ENCODE measurements at regions not wholly inside any gene's neighbourhood (a gene's known extent, or its start where the extent isn't known, plus 50 kb on each side); places are given as distances from the start of the nearest gene placed in this dataset.
"Not testable (repeated sequence)": the region's sequence is repeated elsewhere in the genome, so short reads cannot be mapped to it uniquely, and the experiment has no call there.

DNA sequence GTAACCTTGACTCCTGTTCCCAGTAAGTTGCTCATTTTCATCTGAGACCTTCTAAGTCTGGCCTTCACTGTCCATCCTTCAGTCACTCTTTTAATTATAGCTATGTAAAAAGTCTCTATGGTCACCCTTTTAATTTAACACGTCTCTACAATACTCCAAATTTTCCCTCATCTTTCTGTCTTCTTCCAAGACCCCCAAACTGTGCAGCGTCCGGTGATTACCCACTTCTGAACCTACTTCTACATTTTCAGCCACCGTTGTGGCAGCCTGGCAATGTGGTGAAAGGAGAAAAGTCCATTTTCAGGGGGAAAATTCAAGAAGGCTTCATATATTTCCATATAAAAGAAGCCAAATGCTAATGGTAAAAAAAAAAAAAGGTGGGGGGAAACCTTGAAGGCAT lies 283.4 kb downstream of the POTED start:
- DNase-seq; ATAC-seq; H3K27ac ChIP-seq; H3K4me3 ChIP-seq; H3K9me3 ChIP-seq; H3K4me1 ChIP-seq; H3K36me3 ChIP-seq; H3K27me3 ChIP-seq; intact Hi-C loops (cut with DNase I): not testable (repeated sequence)
- WGBS, 4 donors: 55 to 69% (median 58%) methylated on average over 4 of the region's 4 CpGs

DNA sequence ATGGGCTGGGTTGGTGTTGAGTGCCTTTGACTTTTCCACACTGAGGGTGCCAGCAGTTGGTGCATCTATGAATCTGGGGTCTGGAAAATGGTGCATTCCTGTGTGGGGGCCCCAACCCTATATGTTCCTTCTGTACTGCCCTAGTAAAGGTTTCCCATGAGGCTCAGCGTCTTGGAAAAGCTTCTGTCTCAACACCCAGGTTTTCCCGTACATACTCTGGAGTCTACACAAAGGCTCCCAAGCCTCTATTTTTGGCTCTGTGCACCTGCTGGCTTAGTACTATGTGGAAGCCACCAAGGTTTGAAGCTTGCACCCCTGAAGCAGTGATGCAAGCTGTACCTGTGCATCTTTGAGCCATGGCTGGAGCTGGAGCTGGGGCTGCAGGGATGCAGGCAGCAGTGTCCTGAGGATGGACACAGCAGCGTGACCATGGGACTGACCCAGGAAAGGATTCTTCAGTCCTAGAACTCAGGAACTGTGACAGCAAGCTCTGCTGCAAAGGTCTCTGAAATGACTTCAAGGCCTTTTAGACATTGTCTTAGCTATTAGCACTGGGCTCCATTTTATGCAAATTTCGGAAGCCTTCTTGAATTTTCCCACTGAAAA lies 282.7 kb downstream of the POTED start:
- H3K27ac ChIP-seq; H3K4me3 ChIP-seq; intact Hi-C loops (cut with DNase I); ATAC-seq; DNase-seq; H3K36me3 ChIP-seq; H3K27me3 ChIP-seq; H3K9me3 ChIP-seq; H3K4me1 ChIP-seq: not testable (repeated sequence)
- WGBS, 4 donors: 59 to 71% (median 60%) methylated on average over 4 of the region's 4 CpGs

DNA sequence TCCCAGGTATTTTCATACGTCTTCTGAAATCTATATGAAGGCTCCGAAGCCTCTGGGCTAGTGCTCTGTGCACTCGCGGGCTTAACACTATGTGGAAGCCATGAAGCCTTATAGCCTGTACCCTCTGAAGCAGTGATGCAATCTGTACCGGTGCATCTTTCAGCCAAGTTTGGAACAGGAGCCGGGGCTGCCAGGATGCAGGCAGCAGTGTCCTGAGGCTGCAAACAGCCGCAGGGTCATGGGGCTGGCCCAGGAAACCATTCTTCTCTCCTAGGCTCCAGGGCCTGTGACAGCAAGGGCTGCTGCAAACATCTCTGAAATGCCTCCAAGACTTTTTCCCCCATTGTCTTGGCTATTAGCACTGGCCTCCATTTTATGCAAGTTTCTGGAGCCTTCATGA lies 279.6 kb downstream of the POTED start:
- H3K27ac ChIP-seq; H3K36me3 ChIP-seq; H3K9me3 ChIP-seq; DNase-seq; H3K4me1 ChIP-seq; H3K4me3 ChIP-seq; H3K27me3 ChIP-seq; ATAC-seq; intact Hi-C loops (cut with DNase I): not testable (repeated sequence)
- 59 to 74% (median 69%) methylated on average over 7 of the region's 7 CpGs for WGBS, 4 donors

DNA sequence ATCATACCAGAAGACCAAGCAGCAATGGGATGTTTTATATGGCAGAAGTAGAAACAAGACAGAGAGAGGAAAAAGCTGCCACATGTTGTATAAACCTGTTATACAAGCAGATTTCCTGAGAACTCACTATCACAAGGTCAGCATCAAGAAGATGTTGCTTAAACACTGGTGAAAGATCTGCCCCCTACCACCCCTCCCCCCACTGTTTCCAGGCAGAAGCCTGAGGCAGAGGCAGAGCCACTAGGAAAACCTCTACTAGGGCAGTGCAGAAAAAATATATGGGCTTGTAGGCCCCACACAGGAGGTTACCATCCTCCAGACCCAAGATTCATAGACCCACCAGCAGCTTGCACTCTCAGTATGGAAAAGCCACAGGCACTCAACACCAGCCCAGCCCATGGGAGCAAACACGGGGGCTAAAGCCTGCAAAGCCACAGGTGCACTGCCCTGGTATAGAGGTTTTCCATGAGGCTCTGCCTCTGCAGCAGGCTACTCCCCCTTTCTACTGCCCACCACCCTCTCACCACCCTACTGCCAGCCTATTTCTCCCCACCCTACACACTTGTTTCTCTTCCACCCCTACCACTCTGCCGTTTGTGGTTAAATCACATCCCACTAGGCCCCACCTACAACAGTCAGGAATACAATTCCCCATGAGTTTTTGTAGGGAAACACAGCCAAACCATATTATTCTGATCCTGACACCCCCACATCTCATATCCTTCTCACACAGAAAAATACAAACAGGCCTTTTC lies 274.2 kb downstream of the POTED start:
- H3K4me3 ChIP-seq; H3K4me1 ChIP-seq; DNase-seq; H3K36me3 ChIP-seq; ATAC-seq; intact Hi-C loops (cut with DNase I); H3K9me3 ChIP-seq; H3K27me3 ChIP-seq; H3K27ac ChIP-seq: not testable (repeated sequence)
- whole genome bisulfite sequencing, 4 donors: 78 to 86% (median 80%) methylated on average over 2 of the region's 2 CpGs

DNA sequence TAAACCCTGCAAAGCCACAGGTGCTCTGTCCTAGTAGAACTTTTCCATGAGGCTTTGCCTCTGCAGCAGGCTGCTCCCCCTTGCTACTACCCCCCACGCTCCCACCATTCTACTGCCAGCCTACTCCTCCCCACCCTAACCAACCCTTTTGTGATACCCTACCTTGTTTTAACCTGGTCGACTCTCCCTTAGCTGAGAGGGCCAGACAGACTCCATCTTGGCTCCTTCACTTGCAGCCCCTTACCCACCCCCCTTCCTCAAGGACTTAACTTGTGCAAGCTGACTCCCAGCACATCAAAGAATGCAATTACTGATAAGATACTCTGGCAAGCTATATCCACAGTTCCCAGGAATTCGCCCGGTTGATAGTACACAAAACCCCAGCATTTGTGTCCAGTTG lies 267.9 kb downstream of the POTED start:
- H3K36me3 ChIP-seq; H3K4me1 ChIP-seq; DNase-seq; H3K27ac ChIP-seq; intact Hi-C loops (cut with DNase I); H3K4me3 ChIP-seq; ATAC-seq; H3K9me3 ChIP-seq; H3K27me3 ChIP-seq: not testable (repeated sequence)
- 60 to 74% (median 68%) methylated on average over 4 of the region's 4 CpGs for WGBS, 4 donors

DNA sequence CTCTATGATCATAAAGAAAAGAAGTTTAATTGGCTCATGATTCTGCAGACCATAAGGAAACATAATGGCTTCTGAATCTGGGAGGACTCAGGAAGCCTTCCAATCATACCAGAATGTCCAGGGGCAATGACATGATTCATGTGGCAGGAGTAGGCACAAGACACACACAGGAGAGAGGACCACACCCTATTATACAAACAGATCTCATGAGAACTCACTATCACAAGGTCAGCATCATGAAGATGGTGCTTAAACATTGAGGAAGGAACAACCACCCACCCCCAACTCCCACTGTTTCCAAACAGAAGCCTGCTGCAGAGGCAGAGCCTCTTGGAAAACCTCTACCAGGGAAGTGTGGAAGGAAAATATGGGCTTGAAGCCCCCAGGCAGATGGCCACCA lies 267.4 kb downstream of the POTED start:
- H3K4me1 ChIP-seq; H3K9me3 ChIP-seq; H3K27ac ChIP-seq; H3K27me3 ChIP-seq; DNase-seq; H3K36me3 ChIP-seq; ATAC-seq; H3K4me3 ChIP-seq; intact Hi-C loops (cut with DNase I): not testable (repeated sequence)

DNA sequence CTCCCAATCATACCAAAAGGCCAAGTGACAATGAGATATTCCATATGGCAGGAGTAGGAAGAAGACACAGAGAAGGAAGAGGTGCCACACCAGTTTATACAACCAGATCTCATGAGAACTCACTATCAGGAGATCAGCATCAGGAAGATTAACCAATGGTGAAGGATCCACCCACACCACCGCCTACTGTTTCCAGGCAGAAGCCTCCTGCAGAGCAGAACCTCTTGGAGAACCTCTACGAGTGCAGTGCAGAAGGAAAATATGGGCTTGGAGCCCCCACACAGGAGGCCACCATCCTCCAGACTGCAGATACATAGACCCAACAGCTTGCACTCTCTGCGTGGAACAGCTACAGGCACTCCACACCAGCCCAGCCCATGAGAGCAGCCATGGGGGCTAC lies 264.4 kb downstream of the POTED start:
- DNase-seq; H3K27me3 ChIP-seq; H3K4me3 ChIP-seq; H3K27ac ChIP-seq; ATAC-seq; intact Hi-C loops (cut with DNase I); H3K9me3 ChIP-seq; H3K36me3 ChIP-seq; H3K4me1 ChIP-seq: not testable (repeated sequence)
- WGBS, 4 donors: 43 to 76% (median 57%) methylated on average over 2 to 3 of the region's 3 CpGs

DNA sequence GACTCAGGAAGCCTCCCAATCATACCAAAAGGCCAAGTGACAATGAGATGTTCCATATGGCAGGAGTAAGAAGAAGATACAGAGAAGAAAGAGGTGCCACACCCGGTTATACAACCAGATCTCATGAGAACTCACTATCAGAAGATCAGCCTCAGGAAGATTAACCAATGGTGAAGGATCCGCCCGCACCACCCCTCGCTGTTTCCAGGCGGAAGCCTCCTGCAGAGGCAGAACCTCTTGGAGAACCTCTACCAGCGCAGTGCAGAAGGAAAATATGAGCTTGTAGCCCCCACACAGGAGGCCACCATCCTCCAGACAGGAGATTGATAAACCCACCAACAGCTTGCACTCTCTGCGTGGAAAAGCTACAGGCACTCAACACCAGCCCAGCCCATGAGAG lies 245.1 kb downstream of the POTED start:
- intact Hi-C loops (cut with DNase I): no loop called here

DNA sequence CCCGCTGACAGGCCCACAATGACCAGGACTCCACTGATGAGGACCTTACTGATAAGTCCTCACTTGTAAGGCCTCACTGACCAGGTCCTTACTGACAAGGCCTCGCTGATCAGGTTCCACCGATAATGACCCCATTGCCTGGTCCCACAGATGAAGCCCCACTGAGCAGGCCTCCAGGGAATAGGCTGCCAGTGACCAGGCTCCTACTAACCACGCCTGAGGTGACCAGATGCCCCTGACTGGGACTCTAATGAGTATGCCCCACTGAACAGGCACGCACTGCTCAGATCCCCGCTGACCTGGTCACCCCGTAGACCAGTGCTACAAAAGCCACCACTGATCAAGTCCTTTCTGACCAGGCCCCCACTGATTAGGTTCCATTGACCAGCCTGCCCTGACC lies 241.2 kb downstream of the POTED start:
- 30 to 78% (median 70%) methylated on average over 1 to 7 of the region's 7 CpGs for WGBS, 4 donors
- intact Hi-C loops (cut with DNase I); H3K9me3 ChIP-seq; H3K4me1 ChIP-seq; DNase-seq; H3K27ac ChIP-seq; ATAC-seq; H3K27me3 ChIP-seq; H3K4me3 ChIP-seq; H3K36me3 ChIP-seq: not testable (repeated sequence)

More for the DNA sequence above, 245.1 kb downstream of the POTED start:
- no peak for ATAC-seq
- Histone ChIP-seq H3K4me3 (no peak overlapping the region), H3K27me3 (no peaks in the 10 kb centered on the region), H3K27ac (no peak overlapping the region), H3K36me3 (no peaks in the 10 kb centered on the region), H3K9me3 (no peaks in the 10 kb centered on the region), H3K4me1 (no peaks in the 10 kb centered on the region)
- WGBS, 4 donors: 68 to 79% (median 73%) methylated on average over 7 of the region's 7 CpGs
- DNase-seq: no peak
- no peak for TF ChIP-seq POLR2A (IDR thresholded peaks at IDR 0.05)
- TF ChIP-seq, protein P1, sequence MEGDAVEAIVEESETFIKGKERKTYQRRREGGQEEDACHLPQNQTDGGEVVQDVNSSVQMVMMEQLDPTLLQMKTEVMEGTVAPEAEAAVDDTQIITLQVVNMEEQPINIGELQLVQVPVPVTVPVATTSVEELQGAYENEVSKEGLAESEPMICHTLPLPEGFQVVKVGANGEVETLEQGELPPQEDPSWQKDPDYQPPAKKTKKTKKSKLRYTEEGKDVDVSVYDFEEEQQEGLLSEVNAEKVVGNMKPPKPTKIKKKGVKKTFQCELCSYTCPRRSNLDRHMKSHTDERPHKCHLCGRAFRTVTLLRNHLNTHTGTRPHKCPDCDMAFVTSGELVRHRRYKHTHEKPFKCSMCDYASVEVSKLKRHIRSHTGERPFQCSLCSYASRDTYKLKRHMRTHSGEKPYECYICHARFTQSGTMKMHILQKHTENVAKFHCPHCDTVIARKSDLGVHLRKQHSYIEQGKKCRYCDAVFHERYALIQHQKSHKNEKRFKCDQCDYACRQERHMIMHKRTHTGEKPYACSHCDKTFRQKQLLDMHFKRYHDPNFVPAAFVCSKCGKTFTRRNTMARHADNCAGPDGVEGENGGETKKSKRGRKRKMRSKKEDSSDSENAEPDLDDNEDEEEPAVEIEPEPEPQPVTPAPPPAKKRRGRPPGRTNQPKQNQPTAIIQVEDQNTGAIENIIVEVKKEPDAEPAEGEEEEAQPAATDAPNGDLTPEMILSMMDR (IDR thresholded peaks at IDR 0.05): no peak

DNA sequence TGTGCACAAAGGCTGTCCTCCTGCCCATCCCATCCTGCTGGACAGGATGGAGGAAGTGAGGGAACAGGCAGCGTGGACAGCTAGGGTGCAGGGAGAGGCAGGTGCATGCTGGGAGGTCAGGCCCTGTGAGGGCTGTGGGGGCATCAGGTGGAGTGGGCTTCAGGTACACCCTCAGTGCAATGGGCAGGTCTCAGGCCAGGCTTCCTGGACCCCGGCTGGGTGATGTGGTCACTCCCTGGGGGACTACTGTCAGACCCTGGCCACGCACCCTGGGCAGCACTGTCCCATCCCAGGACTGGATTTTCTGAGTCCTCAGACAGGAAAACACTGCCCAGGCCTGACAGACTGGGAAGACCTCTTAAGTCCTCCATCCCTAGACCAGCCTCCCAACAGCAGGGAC lies 239.9 kb downstream of the POTED start:
- DNase-seq; intact Hi-C loops (cut with DNase I); ATAC-seq; H3K27ac ChIP-seq; H3K4me1 ChIP-seq; H3K27me3 ChIP-seq; H3K4me3 ChIP-seq; H3K9me3 ChIP-seq; H3K36me3 ChIP-seq: not testable (repeated sequence)
- WGBS, 4 donors: 27 to 70% (median 42%) methylated on average over 2 to 3 of the region's 3 CpGs

Measured in heart left ventricle (tissue), 16 donors.